Osteoblast (primary cell): ENCODE measurements at regions not wholly inside any gene's neighbourhood (a gene's known extent, or its start where the extent isn't known, plus 50 kb on each side); places are given as distances from the start of the nearest gene placed in this dataset.

Experiments used
- DNase-seq: peaks from one replicate; pipeline ENCODE4 v3.0.0; 2011; ENCODE audit warnings: low spot score, mixed read lengths; ENCODE audit not compliant: insufficient read length; ENCODE audit errors: missing footprints
- H2AFZ ChIP-seq: 2 replicates; pipeline ENCODE4 v1.6.0; 2011; ENCODE audit warnings: mild to moderate bottlenecking, low read length
- H3K27ac ChIP-seq: 2 replicates; pipeline ENCODE4 v1.5.1; 2011; ENCODE audit warnings: mild to moderate bottlenecking, low read depth, low read length, moderate library complexity
- H3K27me3 ChIP-seq: 2 replicates; pipeline ENCODE4 v1.6.0; 2012; ENCODE audit warnings: mild to moderate bottlenecking, control low read depth, inconsistent platforms, low read length, moderate library complexity; ENCODE audit not compliant: insufficient read depth
- H3K36me3 ChIP-seq: 2 replicates; pipeline ENCODE4 v1.5.1; 2011; ENCODE audit warnings: mild to moderate bottlenecking, low read length, control low read depth, moderate library complexity; ENCODE audit not compliant: insufficient read depth
- H3K4me1 ChIP-seq: 2 replicates; pipeline ENCODE4 v1.5.1; 2011; ENCODE audit warnings: mild to moderate bottlenecking, low read length, control low read depth, moderate library complexity; ENCODE audit not compliant: insufficient read depth
- H3K4me2 ChIP-seq: 2 replicates; pipeline ENCODE4 v1.6.0; 2011; ENCODE audit warnings: mild to moderate bottlenecking, low read length; ENCODE audit not compliant: insufficient read depth
- H3K4me3 ChIP-seq: fragments of 200-600 bp; sonication (generic); 3 replicates; pipeline ENCODE4 v1.5.1; 2012; ENCODE audit warnings: mild to moderate bottlenecking, low read length, inconsistent platforms; ENCODE audit not compliant: insufficient read depth
- H3K79me2 ChIP-seq: 2 replicates; pipeline ENCODE4 v1.6.0; 2012; ENCODE audit warnings: mild to moderate bottlenecking, low read length, control low read depth, inconsistent platforms; ENCODE audit not compliant: insufficient read depth
- H3K9me3 ChIP-seq: 2 replicates; pipeline ENCODE4 v1.5.1; 2011; ENCODE audit warnings: low read depth, low read length, control low read depth
- H4K20me1 ChIP-seq: 2 replicates; pipeline ENCODE4 v1.6.0; 2012; ENCODE audit warnings: mild to moderate bottlenecking, low read length, control low read depth; ENCODE audit not compliant: insufficient read depth
- CTCF ChIP-seq: IDR thresholded peaks from 2 replicates; pipeline ENCODE4 v1.5.1; 2011; ENCODE audit warnings: mild to moderate bottlenecking, low read depth, low read length, moderate library complexity; ENCODE audit errors: extremely low read depth

- H3K79me2 ChIP-seq: no peaks in the 10 kb centered on the region
- H3K4me1 ChIP-seq: no peaks in the 10 kb centered on the region
- no peak for DNase-seq
- no peak overlapping the region for H3K27ac ChIP-seq
- TF ChIP-seq CTCF: no peak
- H2AFZ ChIP-seq: peak overlapping the region; percentile 40
- H3K4me2 ChIP-seq: no peak overlapping the region
- H3K27me3 ChIP-seq: no peaks in the 10 kb centered on the region
- H3K9me3 ChIP-seq: no peaks in the 10 kb centered on the region
- no peak overlapping the region for H3K4me3 ChIP-seq
- H3K36me3 ChIP-seq: no peaks in the 10 kb centered on the region
- no peaks in the 10 kb centered on the region for H4K20me1 ChIP-seq
Observed at GRCh38 chr4:126242679-126243390, 928.1 kb downstream of the FAT4 start.

DNA sequence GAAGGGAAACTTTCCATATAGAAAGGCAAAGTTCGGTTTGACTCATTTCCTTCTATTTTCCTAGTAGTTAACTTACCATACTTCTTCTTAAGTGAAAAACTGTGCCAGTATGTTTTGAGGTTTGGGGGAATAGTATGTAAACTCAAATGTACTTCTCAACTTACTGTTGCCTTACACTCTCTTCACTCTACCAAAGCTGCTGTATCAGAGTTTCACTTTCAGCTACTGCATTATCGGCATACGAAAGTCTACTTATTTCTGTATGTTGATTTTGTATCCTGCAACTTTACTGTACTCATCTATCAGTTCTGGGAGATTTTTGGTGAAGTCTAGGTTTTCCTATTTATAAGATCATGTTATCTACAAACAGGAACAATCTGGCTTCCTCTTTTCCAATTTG lies 932.7 kb downstream of the FAT4 start:
- TF ChIP-seq CTCF: no peak
- no peaks in the 10 kb centered on the region for H3K36me3 ChIP-seq

GRCh38 chr4:126250006-126250405 lies 935.3 kb downstream of the FAT4 start:
- Histone ChIP-seq H3K27me3 (no peaks in the 10 kb centered on the region), H3K27ac (no peak overlapping the region), H3K4me3 (no peak overlapping the region), H3K9me3 (no peaks in the 10 kb centered on the region), H3K4me1 (no peaks in the 10 kb centered on the region), H3K36me3 (no peaks in the 10 kb centered on the region), H3K79me2 (no peaks in the 10 kb centered on the region), H3K4me2 (no peak overlapping the region), H2AFZ (no peak overlapping the region), H4K20me1 (no peaks in the 10 kb centered on the region)
- TF ChIP-seq CTCF: no peak
- no peak for DNase-seq

More for the DNA sequence above, 932.7 kb downstream of the FAT4 start:
- Histone ChIP-seq H4K20me1 (no peaks in the 10 kb centered on the region), H3K27ac (no peak overlapping the region), H3K79me2 (no peaks in the 10 kb centered on the region), H2AFZ (peak overlapping the region; percentile 45), H3K27me3 (no peaks in the 10 kb centered on the region), H3K4me1 (no peaks in the 10 kb centered on the region), H3K4me3 (no peak overlapping the region), H3K9me3 (no peaks in the 10 kb centered on the region), H3K4me2 (no peak overlapping the region)
- DNase-seq: no peak

- no peaks in the 10 kb centered on the region for H3K36me3 ChIP-seq
- H3K27ac ChIP-seq: no peak overlapping the region
- no peaks in the 10 kb centered on the region for H3K27me3 ChIP-seq
- no peak overlapping the region for H3K4me3 ChIP-seq
- no peaks in the 10 kb centered on the region for H4K20me1 ChIP-seq
- no peak overlapping the region for H3K4me2 ChIP-seq
- no peak for DNase-seq
- TF ChIP-seq CTCF: no peak
- H3K79me2 ChIP-seq: no peaks in the 10 kb centered on the region
- H2AFZ ChIP-seq: no peak overlapping the region
- no peaks in the 10 kb centered on the region for H3K9me3 ChIP-seq
- no peaks in the 10 kb centered on the region for H3K4me1 ChIP-seq
Observed at GRCh38 chr4:126251169-126251568, 936.4 kb downstream of the FAT4 start.
